ENCODE measurements at regions not wholly inside any gene's neighbourhood (a gene's known extent, or its start where the extent isn't known, plus 50 kb on each side); places are given as distances from the start of the nearest gene placed in this dataset.
"Not testable (repeated sequence)": the region's sequence is repeated elsewhere in the genome, so short reads cannot be mapped to it uniquely, and the experiment has no call there.

DNA sequence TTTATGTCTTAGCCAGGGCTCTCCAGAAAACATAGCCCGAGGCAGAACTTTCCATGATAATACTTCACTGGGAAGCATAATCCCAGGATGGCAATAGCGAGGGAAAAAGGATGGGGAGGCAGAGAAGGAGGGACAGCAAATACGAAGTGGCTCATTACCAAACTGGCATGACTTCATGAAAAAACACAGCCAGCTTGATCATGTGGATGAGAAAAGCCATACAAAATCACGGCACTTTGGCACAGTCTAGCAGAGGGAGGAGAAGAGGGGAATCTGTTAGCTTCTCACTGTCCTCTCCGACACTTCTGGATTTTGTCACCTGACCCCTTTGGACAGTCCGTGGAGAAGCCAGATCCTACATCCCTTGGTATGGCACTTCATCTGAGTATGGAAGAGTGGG, 212.5 kb upstream of the GRIK2 start:
- Histone ChIP-seq H3K27me3 (no peaks in the 10 kb centered on the region), H3K4me3 (no peak overlapping the region), H3K9ac (no peak overlapping the region), H3K4me1 (peaks cover 7% of the 10 kb centered on the region), H3K36me3 (no peaks in the 10 kb centered on the region), H3K4me2 (no peak overlapping the region), H4K20me1 (no peaks in the 10 kb centered on the region), H3K9me3 (no peaks in the 10 kb centered on the region), H3K27ac (no peak overlapping the region)
- no peak for TF ChIP-seq Cebpa-rat (IDR thresholded peaks at IDR 0.05)

DNA sequence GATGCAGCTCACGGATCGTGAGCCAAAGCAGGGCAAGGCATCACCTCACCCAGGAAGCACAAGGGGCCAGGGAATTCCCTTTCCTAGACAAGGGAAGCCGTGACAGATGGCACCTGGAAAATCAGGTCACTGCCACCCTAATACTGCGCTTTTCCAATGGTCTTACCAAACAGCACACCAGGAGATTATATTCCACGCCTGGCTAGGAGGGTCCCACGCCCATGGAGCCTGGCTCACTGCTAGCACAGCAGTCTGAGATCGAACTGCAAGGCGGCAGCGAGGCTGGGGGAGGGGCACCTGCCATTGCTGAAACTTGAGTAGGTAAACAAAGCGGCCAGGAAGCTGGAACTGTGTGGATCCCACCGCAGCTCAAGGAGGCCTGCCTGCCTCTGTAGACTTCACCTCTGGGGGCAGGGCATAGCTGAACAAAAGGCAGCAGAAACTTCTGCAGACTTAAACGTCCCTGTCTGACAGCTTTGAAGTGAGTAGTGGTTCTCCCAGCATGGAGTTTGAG, 205.2 kb upstream of the GRIK2 start:
- not testable (repeated sequence) for H3K27me3 ChIP-seq, H3K27ac ChIP-seq, H3K9me3 ChIP-seq, H4K20me1 ChIP-seq, H3K4me3 ChIP-seq, H3K36me3 ChIP-seq, H3K9ac ChIP-seq, H3K4me1 ChIP-seq, H3K4me2 ChIP-seq

DNA sequence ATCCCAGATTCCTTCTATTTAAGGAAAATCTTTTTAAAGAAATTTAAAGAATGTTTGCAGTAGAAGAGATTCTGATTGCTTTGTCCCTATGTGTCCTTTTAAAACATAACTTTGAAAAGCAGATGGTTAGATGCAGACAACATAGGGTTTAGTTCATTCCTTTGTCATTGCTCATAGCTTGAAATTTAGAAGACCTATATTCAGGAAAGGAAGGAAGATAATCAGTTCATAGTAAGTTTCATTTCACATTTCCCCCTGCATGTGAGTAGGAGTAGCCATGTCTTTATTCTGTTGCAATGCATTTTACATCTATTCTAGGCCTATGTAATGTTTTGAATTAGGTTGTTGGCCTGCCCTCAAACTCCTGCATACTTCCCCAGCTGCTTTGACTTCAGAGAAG, 197.9 kb upstream of the GRIK2 start:
- H3K27me3 ChIP-seq = no peaks in the 10 kb centered on the region
- no peak overlapping the region for H3K4me3 ChIP-seq
- no peak for TF ChIP-seq Cebpa-rat (IDR thresholded peaks at IDR 0.05)
- H3K36me3 ChIP-seq = no peaks in the 10 kb centered on the region
- no peak overlapping the region for H3K27ac ChIP-seq
- H3K9ac ChIP-seq = no peak overlapping the region
- H3K4me2 ChIP-seq = no peak overlapping the region
- H3K4me1 ChIP-seq = no peaks in the 10 kb centered on the region
- no peaks in the 10 kb centered on the region for H3K9me3 ChIP-seq
- no peaks in the 10 kb centered on the region for H4K20me1 ChIP-seq

DNA sequence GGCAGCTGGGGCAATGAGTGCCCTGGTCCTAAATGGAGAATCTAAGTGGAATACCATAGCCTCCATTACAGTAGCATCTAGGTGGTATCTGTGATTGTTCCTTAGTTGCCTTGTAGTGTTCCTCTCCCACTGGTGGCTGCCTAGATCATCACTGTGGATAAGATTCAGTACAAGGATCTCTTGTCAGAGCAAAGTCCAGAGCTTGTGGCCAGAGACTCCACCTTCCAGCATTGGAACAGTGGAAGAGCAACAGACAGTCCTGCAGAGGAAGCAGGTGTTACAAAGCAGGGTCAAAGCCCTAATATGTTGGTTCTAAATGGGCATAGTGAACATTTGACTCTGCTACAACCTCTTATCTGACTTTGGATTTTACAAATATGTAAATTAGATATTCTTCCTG, 194.1 kb upstream of the GRIK2 start:
- H3K9me3 ChIP-seq = no peaks in the 10 kb centered on the region
- H3K27ac ChIP-seq = no peak overlapping the region
- no peak overlapping the region for H3K9ac ChIP-seq
- no peak for TF ChIP-seq Cebpa-rat (IDR thresholded peaks at IDR 0.05)
- H4K20me1 ChIP-seq = no peaks in the 10 kb centered on the region
- no peak overlapping the region for H3K4me3 ChIP-seq
- H3K4me1 ChIP-seq = no peaks in the 10 kb centered on the region
- H3K36me3 ChIP-seq = no peaks in the 10 kb centered on the region
- no peak overlapping the region for H3K4me2 ChIP-seq
- H3K27me3 ChIP-seq = no peaks in the 10 kb centered on the region

DNA sequence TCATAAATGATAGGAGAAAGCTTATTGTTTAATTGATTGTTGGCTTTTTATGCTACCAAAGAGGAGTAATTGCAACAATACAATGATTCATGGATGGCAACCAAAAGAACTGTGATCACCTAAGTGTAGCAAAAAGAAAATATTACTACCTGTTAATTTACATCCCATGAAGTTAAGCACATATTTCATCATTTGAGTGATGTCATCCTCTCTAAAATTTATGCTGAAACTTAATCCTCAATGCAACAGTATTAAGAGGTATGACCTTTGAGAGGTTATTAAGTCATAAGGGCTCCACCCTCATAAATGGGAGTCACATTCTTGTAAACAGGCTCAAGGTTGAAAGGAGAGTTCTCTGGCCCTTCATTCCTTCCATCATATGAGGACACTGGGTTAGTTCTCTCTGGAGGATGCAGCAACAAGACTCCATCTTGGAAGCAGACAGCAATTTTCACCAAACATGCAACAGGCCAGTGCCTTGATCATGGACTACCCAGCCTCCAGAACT, 190.6 kb upstream of the GRIK2 start:
- no peak overlapping the region for H3K4me2 ChIP-seq
- no peaks in the 10 kb centered on the region for H4K20me1 ChIP-seq
- H3K4me3 ChIP-seq = no peak overlapping the region
- no peak overlapping the region for H3K27ac ChIP-seq
- no peaks in the 10 kb centered on the region for H3K27me3 ChIP-seq
- no peak overlapping the region for H3K9ac ChIP-seq
- H3K36me3 ChIP-seq = no peaks in the 10 kb centered on the region
- TF ChIP-seq Cebpa-rat (IDR thresholded peaks at IDR 0.05) = no peak
- H3K4me1 ChIP-seq = no peaks in the 10 kb centered on the region
- no peaks in the 10 kb centered on the region for H3K9me3 ChIP-seq

DNA sequence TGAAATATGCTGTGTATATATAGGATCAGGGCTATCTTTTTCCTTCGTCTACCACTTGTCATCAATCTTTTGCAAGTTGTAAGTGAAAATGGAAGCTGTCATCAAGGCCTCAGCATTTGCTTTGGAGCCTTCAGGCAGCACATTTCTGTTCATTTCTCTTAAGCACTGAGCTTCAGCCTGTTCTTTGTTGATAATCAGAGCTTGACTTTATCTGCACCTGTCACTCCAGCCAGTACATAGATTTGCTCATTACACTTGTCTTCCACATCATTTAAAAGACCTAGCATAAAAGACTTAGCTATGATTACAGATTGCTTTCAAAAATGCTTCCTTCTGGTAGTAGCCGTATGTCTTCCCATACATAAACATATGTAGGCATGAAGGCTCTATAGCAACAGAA, 189.8 kb upstream of the GRIK2 start:
- Histone ChIP-seq H3K9me3 (no peaks in the 10 kb centered on the region), H3K36me3 (no peaks in the 10 kb centered on the region)

DNA sequence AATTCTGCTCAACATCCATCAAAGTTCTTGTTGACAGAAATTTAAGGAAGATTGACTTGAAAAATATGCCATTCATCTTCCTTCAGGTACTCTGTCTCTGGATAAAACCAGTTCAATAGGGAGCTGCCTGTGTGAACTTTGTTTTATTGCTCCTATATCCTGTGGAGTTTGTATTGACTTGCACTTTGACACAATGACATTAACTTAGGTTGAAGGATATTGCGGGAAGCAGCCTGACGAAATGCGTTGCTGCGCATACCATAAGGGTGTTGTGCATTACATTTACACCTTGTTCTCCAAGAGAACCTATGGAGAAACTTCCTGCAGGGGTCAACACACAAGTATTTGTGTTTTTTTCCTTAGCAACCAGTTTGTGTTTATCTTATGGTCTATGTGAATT, 185.4 kb upstream of the GRIK2 start:
- no peaks in the 10 kb centered on the region for H4K20me1 ChIP-seq
- no peak overlapping the region for H3K4me3 ChIP-seq
- TF ChIP-seq Cebpa-rat (IDR thresholded peaks at IDR 0.05) = no peak

More for the DNA sequence above, 189.8 kb upstream of the GRIK2 start:
- TF ChIP-seq Cebpa-rat (IDR thresholded peaks at IDR 0.05) = no peak
- H3K27ac ChIP-seq = no peak overlapping the region
- no peak overlapping the region for H3K4me2 ChIP-seq
- H3K4me3 ChIP-seq = no peak overlapping the region
- no peaks in the 10 kb centered on the region for H3K4me1 ChIP-seq
- no peaks in the 10 kb centered on the region for H3K27me3 ChIP-seq
- H4K20me1 ChIP-seq = no peaks in the 10 kb centered on the region
- H3K9ac ChIP-seq = no peak overlapping the region

DNA sequence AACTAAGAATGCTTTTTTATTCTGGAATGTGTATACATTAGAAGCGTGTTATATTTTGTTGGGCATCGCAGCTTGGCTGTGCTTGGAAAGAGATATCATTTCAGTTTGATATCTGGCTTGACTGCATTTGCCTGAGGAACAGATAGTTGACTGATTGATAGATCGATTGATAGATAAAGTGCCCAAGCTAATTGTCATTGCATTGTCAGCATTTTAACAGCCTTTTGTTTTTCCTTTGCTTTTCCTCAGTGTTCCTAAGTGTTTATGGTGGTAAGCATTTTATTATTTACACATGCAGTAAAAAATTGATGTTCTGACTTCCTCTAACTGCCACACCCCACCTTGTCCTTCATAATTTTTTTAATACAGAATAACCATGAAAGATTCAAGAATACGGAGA, 180.9 kb upstream of the GRIK2 start:
- H4K20me1 ChIP-seq = no peaks in the 10 kb centered on the region
- H3K36me3 ChIP-seq = no peaks in the 10 kb centered on the region
- H3K9me3 ChIP-seq = no peaks in the 10 kb centered on the region
- no peak overlapping the region for H3K4me3 ChIP-seq
- no peak for TF ChIP-seq Cebpa-rat (IDR thresholded peaks at IDR 0.05)
- H3K4me2 ChIP-seq = no peak overlapping the region
- H3K27me3 ChIP-seq = no peaks in the 10 kb centered on the region
- H3K4me1 ChIP-seq = no peaks in the 10 kb centered on the region
- no peak overlapping the region for H3K9ac ChIP-seq
- no peak overlapping the region for H3K27ac ChIP-seq

More for the DNA sequence above, 185.4 kb upstream of the GRIK2 start:
- Histone ChIP-seq H3K36me3 (no peaks in the 10 kb centered on the region), H3K27me3 (no peaks in the 10 kb centered on the region), H3K27ac (no peak overlapping the region), H3K4me1 (no peaks in the 10 kb centered on the region), H3K9me3 (no peaks in the 10 kb centered on the region), H3K4me2 (no peak overlapping the region), H3K9ac (no peak overlapping the region)

DNA sequence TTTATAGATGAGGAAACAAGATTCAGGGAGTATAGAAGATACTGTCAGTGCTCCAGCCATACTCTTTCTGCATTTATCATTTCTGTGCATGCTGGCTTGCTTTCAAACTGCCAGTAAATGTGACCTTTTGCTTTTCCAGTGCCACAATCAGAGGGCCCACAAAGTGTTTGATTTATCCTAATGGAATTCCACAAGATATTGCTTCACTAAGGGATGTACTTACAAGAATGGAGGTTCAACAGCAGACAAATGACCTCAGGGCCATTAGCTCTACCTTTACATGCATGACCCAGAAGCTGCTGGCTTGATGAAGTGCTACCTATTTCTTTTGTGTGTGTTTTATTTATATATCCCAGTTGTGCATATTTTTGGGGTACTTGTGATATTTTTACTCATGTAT, 171.5 kb upstream of the GRIK2 start:
- Histone ChIP-seq H3K4me1 (no peaks in the 10 kb centered on the region), H3K4me3 (no peak overlapping the region), H3K36me3 (no peaks in the 10 kb centered on the region), H3K9ac (no peak overlapping the region), H3K27me3 (no peaks in the 10 kb centered on the region), H3K27ac (no peak overlapping the region), H4K20me1 (no peaks in the 10 kb centered on the region), H3K9me3 (peaks cover 16% of the 10 kb centered on the region), H3K4me2 (no peak overlapping the region)
- TF ChIP-seq Cebpa-rat (IDR thresholded peaks at IDR 0.05) = no peak

DNA sequence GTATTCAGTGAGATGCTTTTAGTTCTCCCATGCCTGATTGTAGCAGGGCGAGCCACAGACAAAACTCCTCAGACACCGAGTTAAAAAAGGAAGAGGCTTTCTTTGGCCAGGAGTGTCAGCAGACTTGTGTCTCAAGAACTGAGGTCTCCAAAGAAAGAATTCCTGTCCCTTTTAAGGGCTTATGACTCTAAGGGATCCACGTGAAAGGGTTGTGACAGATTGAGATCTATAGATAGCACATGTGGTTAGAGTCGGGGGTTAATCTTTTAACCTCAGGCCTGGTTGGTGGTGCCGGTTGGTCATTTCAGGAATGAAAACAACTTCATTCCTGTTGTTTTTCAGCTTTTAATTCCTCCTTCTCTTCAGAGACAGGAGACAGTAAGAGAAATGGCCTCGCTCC, 168.8 kb upstream of the GRIK2 start:
- no peak for TF ChIP-seq Cebpa-rat (IDR thresholded peaks at IDR 0.05)
- no peak overlapping the region for H3K4me3 ChIP-seq

DNA sequence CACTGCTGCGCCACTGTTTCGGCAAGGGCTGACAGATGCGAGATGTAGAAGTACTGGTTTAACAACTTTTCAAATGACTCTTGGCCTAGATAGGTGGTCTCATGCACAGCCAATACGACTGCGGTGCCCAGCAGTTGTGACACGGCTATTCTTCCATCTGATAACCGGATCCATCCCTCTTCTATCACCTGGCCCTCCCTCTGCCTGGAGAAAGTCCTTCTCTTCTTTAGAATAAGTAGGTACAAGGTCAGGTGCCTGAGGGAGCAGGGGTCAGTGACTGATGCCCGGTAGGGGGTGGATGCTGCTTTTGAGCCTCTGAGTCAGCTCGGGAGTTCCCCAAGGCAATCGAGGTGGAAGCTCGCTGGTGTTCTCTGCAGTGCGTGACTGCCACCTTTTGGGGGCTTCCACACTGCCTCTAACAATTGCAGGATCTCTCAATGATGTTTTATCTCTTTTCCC, 166.8 kb upstream of the GRIK2 start:
- Histone ChIP-seq H3K4me3 (no peak overlapping the region), H4K20me1 (no peaks in the 10 kb centered on the region), H3K4me2 (no peak overlapping the region), H3K9me3 (peaks cover 16% of the 10 kb centered on the region), H3K36me3 (no peaks in the 10 kb centered on the region), H3K27ac (no peak overlapping the region), H3K4me1 (no peaks in the 10 kb centered on the region), H3K27me3 (no peaks in the 10 kb centered on the region), H3K9ac (no peak overlapping the region)
- TF ChIP-seq Cebpa-rat (IDR thresholded peaks at IDR 0.05) = no peak

More for the DNA sequence above, 168.8 kb upstream of the GRIK2 start:
- Histone ChIP-seq H3K27me3 (no peaks in the 10 kb centered on the region), H3K9me3 (peaks cover 16% of the 10 kb centered on the region), H3K4me1 (no peaks in the 10 kb centered on the region), H3K36me3 (no peaks in the 10 kb centered on the region), H3K27ac (no peak overlapping the region), H3K4me2 (no peak overlapping the region), H4K20me1 (no peaks in the 10 kb centered on the region), H3K9ac (no peak overlapping the region)

All from BLaER1 (cell line).